Adipocyte (in vitro differentiated cells): ENCODE measurements at regions not wholly inside any gene's neighbourhood (a gene's known extent, or its start where the extent isn't known, plus 50 kb on each side); places are given as distances from the start of the nearest gene placed in this dataset.

ENCODE experiments used
- DNase-seq: peaks from one replicate; pipeline ENCODE4 v3.0.0-alpha.2; 2015; ENCODE audit warnings: low read depth
- H3K27me3 ChIP-seq: replicated peaks from 2 replicates; pipeline ENCODE4 v1.7.0; 2013; ENCODE audit warnings: mild to moderate bottlenecking, low read length, moderate library complexity; ENCODE audit not compliant: control insufficient read depth, insufficient read depth
- H3K36me3 ChIP-seq: 2 replicates; pipeline ENCODE4 v1.7.0; 2013; ENCODE audit warnings: low read length, mild to moderate bottlenecking, moderate library complexity; ENCODE audit not compliant: control insufficient read depth, insufficient read depth, severe bottlenecking
- H3K4me1 ChIP-seq: 2 replicates; pipeline ENCODE4 v1.7.0; 2013; ENCODE audit warnings: mild to moderate bottlenecking, low read length, moderate library complexity; ENCODE audit not compliant: control insufficient read depth, insufficient read depth
- H3K4me3 ChIP-seq: 2 replicates; pipeline ENCODE4 v1.7.0; 2013; ENCODE audit warnings: mild to moderate bottlenecking, low read length, moderate library complexity
- H3K9ac ChIP-seq: 2 replicates; pipeline ENCODE4 v1.7.0; 2013; ENCODE audit warnings: mild to moderate bottlenecking, low read length, moderate library complexity
- H3K9me3 ChIP-seq: 2 replicates; pipeline ENCODE4 v1.7.0; 2013; ENCODE audit warnings: mild to moderate bottlenecking, low read length, moderate library complexity; ENCODE audit not compliant: control insufficient read depth

DNA sequence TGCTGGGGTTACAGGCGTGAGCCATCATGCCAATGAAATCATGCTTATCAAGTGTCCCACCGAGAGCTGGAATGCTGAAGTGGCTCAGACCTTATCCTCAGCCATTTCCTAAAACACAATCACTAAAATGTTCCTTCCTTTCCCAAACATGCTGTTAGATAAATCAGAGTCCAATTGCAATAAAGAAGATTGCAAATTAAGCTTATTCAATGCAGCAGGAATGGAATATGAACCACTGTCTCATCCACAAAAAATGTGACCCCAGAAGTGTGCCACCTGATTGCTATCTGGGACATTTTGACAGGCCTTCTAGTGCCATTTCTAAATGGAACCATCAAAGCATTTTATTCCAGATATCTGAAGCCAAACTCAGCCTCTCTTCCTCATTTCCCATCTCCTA, 205.5 kb upstream of the CDH11 start:
- no peak for DNase-seq
- Histone ChIP-seq H3K9me3 (no peaks in the 10 kb centered on the region), H3K4me1 (no peaks in the 10 kb centered on the region), H3K9ac (no peak overlapping the region), H3K27me3 (no peaks in the 10 kb centered on the region), H3K4me3 (no peak overlapping the region), H3K36me3 (no peaks in the 10 kb centered on the region)

DNA sequence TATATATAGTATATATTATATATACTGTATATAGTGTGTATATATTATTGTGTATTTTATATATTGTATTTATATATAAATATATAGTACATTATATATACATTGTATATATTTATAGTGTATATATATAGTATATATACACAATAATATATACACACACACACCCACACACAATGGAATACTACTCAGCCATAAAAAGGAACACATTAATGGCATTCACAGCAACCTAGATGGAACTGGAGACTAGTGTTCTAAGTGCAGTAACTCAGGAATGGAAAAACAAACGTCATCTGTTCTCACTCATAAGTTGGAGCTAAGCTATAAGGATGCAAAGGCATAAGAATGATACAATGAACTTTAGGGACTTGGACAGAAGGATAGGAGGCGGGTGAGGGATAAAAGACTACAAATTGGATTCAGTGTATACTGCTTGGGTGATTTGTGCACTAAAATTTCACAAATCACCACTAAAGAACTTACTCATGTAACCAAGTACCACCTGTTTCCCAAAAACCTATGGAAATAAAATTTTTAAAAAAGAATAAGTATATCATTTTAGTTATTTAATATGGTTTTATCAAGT, 201.9 kb upstream of the CDH11 start:
- Histone ChIP-seq H3K27me3 (no peaks in the 10 kb centered on the region), H3K9ac (no peak overlapping the region), H3K9me3 (no peaks in the 10 kb centered on the region), H3K4me1 (no peaks in the 10 kb centered on the region), H3K4me3 (no peak overlapping the region), H3K36me3 (no peaks in the 10 kb centered on the region)
- DNase-seq = no peak

DNA sequence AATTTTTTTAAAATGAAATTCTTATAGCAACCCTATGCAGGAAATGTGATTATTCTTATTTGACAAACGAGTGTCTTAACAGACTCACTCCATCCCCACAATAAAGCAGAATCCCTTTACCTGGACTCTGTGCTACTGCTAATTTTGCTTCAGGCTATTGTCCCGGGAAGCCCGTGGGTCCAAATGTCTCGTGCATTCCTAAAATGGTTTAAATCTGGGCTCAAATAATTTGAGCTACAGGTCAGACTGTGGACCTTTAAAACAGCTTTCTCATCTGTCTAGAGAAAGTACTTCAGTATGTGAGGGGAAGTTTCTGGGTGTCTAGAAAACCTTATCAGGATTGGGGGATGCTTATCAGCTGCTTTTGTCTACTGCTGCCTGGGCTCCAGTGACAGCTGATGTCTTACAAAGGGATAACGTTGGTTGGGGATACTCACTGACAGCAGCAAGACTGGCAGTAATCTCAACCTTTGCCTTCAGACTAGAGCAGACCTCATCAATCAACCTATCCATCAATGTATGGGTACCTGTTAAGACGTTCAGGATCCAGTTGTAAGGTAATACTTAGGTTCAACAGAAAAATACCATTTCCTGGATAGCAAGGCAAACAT, 197.9 kb upstream of the CDH11 start:
- no peaks in the 10 kb centered on the region for H3K27me3 ChIP-seq
- peak; percentile 24 for DNase-seq
- H3K4me1 ChIP-seq = peaks cover 10% of the 10 kb centered on the region
- H3K4me3 ChIP-seq = no peak overlapping the region
- peaks cover 4% of the 10 kb centered on the region for H3K9me3 ChIP-seq
- no peaks in the 10 kb centered on the region for H3K36me3 ChIP-seq
- H3K9ac ChIP-seq = no peak overlapping the region

DNA sequence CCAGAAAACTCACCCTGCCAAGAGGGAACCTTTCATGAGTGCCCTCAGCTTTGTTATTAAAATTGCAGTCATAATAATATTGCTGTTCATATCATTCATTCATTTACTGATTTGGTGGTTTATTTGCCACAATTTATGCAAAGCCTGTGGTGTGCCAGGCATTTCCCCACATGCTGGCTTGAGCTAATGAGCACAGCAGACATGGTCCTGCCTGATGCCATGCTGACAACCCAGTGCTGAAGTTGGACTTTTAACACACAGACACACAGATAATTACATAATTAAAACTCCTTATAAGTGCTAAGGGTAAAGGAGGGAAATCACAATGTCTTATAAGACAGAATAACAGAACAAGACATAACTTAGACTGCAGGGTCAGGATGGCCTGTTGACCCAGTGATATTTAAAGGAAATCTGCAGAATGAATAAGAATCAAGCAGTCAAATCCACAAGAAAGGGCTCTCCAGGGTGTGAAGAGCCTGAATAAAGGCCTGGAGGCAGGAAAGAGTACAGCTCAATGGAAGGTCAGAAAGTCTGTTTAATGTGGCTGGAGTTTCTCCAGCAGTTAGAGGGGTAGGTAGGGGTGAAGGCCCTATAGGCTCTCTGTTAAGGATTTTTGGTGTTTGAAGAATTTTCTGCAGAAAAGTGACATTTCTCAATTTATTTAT, 196.9 kb upstream of the CDH11 start:
- H3K9me3 ChIP-seq = peaks cover 4% of the 10 kb centered on the region
- H3K4me3 ChIP-seq = no peak overlapping the region
- H3K4me1 ChIP-seq = peaks cover 18% of the 10 kb centered on the region
- H3K36me3 ChIP-seq = no peaks in the 10 kb centered on the region
- H3K9ac ChIP-seq = no peak overlapping the region
- no peak for DNase-seq
- no peaks in the 10 kb centered on the region for H3K27me3 ChIP-seq

DNA sequence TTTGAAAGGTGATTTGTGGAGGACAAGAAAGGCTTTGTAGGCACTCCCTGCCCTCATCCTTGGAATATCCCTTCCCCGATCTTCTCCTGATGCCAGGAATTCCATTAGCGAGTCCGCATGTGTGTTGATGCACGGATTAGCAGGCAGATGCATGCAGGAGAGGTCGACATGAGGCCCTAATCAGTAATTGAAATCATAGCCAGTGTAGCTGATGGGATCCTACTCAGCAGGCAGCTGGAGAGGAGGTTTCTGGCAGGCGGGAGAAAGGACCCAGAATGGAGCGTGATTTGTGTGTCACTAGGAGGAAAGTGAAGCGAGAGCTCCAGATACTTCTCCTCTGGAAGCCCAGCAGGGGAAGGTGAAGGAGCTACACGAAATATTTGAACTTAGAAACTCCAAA, 196.3 kb upstream of the CDH11 start:
- Histone ChIP-seq H3K9me3 (peaks cover 4% of the 10 kb centered on the region), H3K4me1 (peaks cover 24% of the 10 kb centered on the region), H3K27me3 (no peaks in the 10 kb centered on the region), H3K36me3 (no peaks in the 10 kb centered on the region), H3K4me3 (no peak overlapping the region), H3K9ac (no peak overlapping the region)
- no peak for DNase-seq

DNA sequence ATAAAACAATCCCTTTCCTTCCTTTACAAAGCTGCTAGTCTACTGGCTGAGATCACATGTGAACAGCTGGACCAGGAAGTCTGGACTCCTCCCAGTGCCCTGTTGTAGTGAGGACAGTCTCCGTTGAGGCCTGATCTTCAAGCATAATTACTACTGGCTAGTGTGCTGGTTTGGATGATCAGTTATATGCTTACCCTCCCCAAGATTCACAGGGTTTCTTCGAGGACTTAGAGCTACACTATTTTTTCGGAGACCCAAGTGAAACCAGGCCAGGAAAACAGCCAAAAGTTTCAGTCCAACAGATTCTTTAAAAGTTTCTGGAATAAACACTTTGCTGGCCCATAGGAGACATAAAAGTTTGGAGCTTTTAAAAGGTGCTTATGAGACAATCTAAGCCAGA, 194.9 kb upstream of the CDH11 start:
- no peak for DNase-seq
- no peaks in the 10 kb centered on the region for H3K27me3 ChIP-seq
- no peaks in the 10 kb centered on the region for H3K36me3 ChIP-seq
- H3K9me3 ChIP-seq = peaks cover 4% of the 10 kb centered on the region
- peaks cover 36% of the 10 kb centered on the region for H3K4me1 ChIP-seq
- H3K4me3 ChIP-seq = no peak overlapping the region
- no peak overlapping the region for H3K9ac ChIP-seq

DNA sequence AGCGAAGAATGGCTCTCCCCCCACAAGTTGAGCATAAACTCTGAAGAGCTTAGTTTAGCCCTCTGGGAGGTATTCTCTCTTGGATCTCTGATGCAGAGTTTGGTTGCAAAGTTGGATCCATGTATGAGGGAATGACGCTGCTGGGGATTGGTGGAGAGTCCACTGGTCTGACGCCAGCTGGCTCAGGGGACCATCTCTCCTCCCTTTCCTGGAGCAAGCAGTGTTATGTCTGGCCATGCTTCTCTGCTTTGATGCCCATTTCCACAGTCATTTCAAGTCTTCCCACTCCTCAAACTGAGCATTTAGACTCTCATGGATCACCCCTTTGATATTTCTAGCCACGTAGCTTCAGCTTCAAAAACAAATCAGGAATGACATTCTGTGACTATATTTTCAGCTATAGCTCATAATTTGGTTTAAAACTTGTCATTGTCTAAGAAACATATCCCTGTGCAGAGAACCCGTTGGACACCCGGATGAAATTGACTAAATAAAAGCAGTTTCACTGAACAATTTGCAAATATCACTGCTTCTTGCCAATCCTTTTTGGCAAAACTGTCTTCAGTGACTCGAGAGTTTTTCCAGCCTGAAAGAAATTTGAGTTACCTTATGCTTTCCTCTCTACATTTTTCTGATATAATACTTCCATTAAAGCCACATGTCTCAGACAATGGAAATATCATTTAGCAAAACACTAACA, 193.4 kb upstream of the CDH11 start:
- H3K9ac ChIP-seq = no peak overlapping the region
- H3K27me3 ChIP-seq = no peaks in the 10 kb centered on the region
- H3K4me1 ChIP-seq = peaks cover 46% of the 10 kb centered on the region
- peaks cover 4% of the 10 kb centered on the region for H3K9me3 ChIP-seq
- no peaks in the 10 kb centered on the region for H3K36me3 ChIP-seq
- no peak overlapping the region for H3K4me3 ChIP-seq
- DNase-seq = no peak

DNA sequence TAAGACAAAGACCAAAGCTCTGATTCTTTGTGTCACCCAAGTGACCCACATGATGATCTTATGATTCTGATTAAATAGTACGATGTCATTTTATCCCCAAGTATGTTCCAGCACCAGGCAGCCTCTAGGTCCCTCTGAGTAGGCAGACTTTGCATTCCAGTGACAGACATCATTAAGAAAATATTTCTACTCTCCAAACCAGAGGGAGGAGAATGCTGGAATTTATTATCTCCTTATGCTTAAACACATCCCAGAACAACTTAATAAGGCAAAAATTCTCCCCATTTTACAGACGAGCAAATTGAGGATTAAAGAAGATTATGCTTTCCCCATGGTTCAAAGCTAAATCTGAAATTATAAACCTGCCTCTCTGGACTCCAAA, 192.8 kb upstream of the CDH11 start:
- Histone ChIP-seq H3K27me3 (no peaks in the 10 kb centered on the region), H3K9ac (no peak overlapping the region), H3K4me1 (peaks cover 46% of the 10 kb centered on the region), H3K9me3 (peaks cover 4% of the 10 kb centered on the region), H3K36me3 (no peaks in the 10 kb centered on the region), H3K4me3 (no peak overlapping the region)
- DNase-seq = peak; percentile 52

DNA sequence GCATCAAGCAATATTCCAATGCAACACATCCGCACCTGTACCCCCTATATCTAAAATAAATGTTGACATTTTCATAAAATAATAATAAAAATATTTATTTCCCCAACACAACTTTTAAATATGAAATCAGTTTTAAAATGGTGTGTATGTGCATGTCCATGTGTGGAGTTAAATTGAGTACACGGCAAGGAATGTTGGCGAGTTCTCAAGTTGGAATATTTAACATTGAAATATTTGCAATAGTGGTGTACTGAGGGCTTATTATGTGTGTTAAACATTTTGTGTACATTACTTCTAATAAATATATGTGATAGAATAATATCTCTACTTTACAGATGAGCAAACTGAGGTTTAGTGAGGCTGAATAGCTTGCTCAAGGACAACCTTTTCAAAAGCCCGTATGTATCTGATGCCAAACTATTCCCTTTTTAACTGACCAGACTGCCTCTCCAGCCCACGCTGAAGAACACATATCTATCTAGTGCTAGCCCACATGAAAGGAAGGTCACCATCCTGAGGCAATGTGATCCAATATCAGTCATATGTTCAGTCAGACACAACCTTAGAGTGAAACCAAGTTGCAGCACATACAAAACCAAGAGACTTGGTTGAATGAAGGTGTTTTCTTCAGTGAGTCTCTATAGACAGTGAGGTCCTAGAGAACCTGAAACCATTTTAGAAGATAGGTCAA, 192.2 kb upstream of the CDH11 start:
- Histone ChIP-seq H3K36me3 (no peaks in the 10 kb centered on the region), H3K4me3 (no peak overlapping the region), H3K4me1 (peaks cover 46% of the 10 kb centered on the region), H3K9ac (no peak overlapping the region), H3K9me3 (peaks cover 4% of the 10 kb centered on the region), H3K27me3 (no peaks in the 10 kb centered on the region)
- DNase-seq = no peak

DNA sequence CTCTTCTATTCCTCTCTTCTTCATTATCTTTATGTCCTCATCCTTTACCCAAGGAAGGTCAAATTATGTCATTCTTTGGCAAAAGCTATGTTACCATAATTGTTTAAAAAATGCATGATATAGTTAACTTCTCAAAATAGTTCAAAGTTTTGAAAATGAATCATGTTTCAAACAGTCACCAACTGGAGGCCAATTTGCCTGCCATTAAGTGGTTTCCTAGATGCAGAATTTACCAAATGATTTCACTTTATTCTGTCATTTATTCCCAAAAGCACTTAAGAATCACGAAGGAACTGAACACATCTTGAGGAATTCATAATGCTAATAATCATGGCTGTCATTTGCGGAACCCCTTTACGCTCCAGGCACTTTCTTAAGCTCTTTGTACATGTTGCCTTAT, 190.9 kb upstream of the CDH11 start:
- H3K9me3 ChIP-seq = peaks cover 4% of the 10 kb centered on the region
- DNase-seq = peak; percentile 67
- H3K9ac ChIP-seq = no peak overlapping the region
- H3K36me3 ChIP-seq = no peaks in the 10 kb centered on the region
- H3K4me3 ChIP-seq = no peak overlapping the region
- no peaks in the 10 kb centered on the region for H3K27me3 ChIP-seq
- peaks cover 46% of the 10 kb centered on the region for H3K4me1 ChIP-seq

DNA sequence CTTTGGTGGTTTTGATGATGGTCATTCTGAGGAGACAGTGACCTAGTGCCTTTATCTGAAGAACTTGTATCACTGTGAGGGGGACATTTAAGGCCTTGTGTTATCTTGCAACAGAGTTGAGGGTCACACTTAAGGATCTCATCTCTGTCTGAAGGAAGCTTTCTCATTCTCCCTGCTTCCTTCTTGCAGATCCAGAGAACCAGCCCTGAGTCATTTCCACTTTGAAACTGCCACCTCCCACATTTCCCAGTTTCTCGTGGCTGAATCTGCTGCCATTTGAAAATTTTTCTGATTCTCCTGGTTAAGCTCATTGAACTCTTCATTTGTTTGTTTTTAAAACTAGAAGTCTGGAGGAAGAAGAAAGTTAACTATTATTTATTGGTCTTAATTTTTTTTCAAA, 190.2 kb upstream of the CDH11 start:
- Histone ChIP-seq H3K9me3 (peaks cover 4% of the 10 kb centered on the region), H3K4me1 (peaks cover 46% of the 10 kb centered on the region), H3K27me3 (no peaks in the 10 kb centered on the region), H3K9ac (peak overlapping the region; percentile 33), H3K4me3 (peak overlapping the region; percentile 38), H3K36me3 (no peaks in the 10 kb centered on the region)
- peak; percentile 27 for DNase-seq
